Activated CD4-positive, alpha-beta T cell treated with anti-CD3 and anti-CD28 coated beads for 24 hours (primary cell): ENCODE measurements at regions not wholly inside any gene's neighbourhood (a gene's known extent, or its start where the extent isn't known, plus 50 kb on each side); places are given as distances from the start of the nearest gene placed in this dataset.
"Not testable (repeated sequence)": the region's sequence is repeated elsewhere in the genome, so short reads cannot be mapped to it uniquely, and the experiment has no call there.

Source experiments
- DNase-seq, 2 donors: peaks; one replicate each; pipeline ENCODE4 v3.0.0-alpha.2; 2020; ENCODE audit warnings: low read depth in 2 of 2

DNA sequence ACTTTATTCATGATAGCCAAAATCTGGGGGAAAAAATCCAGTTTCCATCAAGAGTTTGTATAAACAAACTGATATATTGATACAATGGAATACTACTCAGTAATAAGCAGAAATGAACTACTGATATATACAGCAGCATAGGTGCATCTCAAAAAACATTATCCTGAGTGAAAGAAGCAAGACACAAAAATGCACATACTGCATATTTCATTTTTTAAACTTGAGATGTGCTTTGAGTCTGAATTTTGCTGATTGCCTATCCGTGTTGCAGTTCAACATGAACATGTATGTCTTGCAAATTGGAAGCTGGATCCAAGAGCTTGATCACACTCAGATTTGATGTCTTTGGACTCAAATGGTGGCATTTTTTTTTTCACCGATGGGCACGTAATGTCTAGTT lies 132.4 kb downstream of the TSEN15 start:
- DNase-seq, result no peak

DNA sequence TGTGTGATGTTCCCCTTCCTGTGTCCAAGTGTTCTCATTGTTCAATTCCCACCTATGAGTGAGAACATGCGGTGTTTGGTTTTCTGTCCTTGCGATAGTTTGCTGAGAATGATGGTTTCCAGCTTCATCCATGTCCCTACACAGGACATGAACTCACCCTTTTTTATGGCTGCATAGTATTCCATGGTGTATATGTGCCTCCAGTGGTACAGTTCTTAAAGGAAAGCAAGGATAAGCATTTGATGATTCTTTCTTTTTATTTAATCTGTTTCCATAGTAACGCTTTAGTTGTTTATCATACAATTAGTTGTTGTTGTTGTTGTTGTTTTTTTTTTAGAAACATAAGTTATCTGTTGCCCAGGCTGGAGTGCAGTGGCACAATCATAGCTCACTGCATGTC lies 133.1 kb downstream of the TSEN15 start:
- not testable (repeated sequence) for DNase-seq

DNA sequence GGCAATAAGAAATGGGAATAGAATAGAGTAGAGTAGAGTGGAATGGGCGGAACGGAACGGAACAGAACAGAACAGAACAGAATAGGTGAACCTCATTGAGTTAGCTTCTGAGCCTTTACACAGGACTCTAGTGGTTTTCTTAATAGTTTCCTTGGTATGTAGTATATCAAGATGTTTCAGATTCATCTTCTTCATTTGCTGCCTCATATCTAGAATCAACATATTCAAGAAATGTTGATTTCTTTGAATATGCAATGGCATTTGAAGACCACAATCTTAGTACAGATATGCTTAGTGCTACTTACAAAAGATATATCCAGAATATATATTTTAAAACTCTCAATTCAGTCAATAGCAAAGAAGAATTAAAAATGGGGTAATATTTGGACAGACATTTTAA lies 133.8 kb downstream of the TSEN15 start:
- DNase-seq, result no peak

DNA sequence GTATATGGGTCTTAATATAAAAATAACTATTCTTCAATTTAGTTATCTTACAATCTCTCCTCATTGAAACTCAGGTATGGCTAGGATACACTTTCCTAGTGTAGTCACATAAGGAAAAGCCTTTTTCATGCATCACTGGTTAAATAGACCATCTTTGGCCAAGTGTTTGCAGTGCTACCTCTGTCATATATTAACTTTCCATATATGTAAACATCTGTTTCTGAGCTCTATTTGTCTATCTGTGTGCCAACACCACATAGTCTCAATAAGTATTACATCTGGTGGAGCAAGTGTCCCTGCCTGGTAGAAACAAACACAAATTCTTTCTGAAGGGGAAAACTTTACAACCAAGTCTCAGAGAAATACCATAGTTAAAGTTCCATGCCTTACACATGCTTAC lies 134.6 kb downstream of the TSEN15 start:
- no peak for DNase-seq

DNA sequence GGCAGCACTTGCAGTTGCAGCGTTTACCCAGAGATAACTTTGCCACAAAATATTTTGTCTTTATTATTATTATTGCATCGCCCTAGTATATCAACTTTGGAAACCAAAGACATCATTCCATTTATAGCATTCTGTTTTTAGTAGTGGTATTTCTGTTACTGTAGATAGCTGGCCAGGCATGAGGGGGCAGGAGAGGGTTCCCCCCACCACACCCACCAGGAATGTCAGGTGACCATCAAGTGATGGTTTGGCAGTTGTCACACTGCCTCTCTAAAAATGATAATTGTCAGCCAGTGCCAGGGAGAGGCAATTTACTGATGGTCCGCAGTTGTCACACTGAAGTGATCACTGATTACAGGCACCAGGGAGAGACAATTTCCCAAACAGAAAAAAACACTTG lies 135.6 kb downstream of the TSEN15 start:
- no peak for DNase-seq

DNA sequence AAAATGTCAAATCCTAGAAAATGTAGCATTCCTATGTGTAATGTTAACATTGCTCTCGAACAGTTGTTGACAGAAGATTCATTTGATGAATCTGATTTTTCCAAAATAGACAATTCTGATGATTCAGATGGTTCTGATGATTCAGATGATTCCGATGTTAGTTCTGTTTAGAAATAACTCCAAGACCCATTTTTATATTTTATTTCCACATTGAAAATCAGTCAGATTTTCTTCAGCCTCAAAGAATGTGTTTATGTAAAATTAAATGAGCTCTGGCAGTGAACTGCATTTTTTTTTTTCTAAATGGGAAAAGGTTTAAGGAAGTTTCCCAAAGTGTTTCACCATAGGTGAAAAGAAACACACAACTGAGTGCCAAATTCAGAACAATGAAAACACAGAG lies 136.5 kb downstream of the TSEN15 start:
- no peak for DNase-seq

DNA sequence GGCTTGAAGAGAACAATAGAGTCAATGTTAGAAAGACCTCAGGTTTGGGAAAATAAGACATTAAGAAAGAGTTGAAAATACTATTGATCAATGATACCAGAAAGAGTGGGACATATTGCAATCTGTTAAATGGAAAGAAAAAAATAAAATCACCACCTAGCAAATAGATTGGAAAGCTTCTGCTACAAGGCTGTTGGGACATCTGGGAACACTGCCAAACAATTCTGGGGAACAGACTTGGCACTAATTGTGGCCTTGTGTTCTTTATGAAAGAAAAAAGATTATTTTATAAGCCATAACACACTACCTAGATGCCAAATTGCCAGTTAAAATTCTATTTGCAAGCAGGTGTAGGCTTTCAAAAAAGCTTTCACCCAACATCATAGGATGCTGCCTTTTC lies 137.8 kb downstream of the TSEN15 start:
- DNase-seq, result no peak

DNA sequence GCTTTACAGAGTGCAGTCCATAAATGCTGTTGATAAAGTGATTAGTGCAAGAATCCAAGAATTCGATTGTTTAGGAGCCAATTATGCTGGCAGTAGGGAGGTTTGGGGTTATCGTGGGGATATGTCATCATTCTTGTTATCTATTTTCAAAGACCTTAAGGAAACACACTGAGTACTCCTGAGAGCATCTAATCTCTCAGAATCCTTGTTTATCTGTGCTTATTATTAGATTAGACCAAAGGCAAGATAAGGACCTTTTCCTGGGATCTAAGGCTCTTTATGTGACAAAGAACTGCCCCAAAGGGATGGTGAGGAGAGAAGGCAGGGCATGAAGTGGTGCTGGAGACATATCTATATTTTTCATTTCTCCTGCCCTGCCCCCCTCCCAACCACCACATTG lies 139.1 kb downstream of the TSEN15 start:
- DNase-seq, result no peak

DNA sequence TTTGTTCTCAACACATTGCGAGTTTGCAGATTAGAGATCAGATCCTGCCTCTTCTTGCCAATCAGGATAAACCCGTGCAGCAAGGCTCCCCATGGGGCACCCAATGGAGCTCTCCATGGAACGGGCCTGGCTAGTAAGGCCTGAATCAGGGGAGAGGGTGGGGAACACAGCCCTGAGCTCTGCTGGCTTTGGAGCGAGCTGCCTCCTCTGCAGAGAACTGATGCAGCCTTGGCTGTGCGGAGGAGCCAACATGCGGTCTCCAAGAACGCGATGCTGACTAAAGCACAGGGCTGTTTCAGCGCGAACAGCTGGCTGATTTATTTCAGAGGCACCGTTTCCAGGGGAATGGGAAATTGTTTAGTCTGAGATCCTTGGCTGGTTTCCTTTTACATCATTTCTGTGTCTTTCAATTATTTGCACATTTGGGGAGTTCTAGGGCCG lies 139.7 kb downstream of the TSEN15 start:
- DNase-seq, result no peak

DNA sequence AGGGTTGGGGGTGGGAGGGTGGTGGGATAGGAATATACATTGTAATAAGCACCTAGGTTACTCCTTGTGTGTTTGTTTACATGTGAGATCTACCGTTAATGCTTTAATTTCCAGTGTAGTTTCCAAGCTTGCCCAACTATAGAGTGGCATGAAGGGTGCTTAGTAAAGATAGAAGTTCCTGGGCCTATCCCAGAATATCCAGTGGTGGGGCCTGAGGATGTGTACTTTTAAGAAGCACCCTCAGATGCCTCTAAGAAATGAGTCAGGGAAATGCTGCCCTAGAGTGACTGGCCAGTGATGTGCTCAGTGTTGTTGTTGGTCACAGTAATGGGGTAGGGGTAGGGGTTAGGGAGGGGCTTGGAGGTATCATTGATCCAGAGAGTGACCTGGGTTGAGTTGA lies 141.3 kb downstream of the TSEN15 start:
- no peak for DNase-seq

DNA sequence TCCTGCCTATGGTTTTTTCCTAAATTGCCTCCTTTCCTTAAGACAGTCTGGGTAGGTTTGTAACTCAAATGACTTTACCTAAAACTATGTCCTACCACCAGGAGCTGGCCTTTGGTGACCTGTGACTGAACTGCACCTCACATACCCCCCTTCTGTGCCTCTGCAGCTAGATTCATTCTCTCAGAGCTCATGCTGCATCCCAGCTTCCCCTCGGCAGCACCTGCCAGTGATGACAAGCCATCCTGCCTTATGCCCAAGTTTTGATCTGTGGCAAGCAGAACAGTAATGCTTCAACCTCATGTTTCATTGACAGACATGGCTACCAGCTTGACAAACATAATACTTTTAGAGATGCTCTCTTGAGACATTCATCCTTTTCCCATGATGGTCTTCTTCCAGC lies 141.9 kb downstream of the TSEN15 start:
- DNase-seq, result no peak

DNA sequence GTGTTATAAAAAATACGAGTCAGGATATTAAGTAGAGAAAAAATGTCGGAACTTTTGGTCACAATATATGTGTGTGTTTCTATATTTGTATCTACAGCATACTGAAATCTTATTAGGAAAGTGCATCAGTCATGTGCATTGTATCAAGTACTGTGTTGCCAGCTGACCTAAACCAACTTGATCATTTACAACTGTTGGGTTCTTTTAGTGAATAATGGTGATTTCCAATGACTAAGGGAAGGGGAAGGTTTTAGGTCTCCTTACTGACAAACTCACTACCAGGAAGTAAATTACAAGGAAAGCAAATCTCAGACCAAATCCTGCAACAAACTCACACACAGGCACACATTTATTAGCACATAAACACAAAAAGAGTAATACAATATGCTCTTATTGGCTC lies 142.7 kb downstream of the TSEN15 start:
- no peak for DNase-seq

DNA sequence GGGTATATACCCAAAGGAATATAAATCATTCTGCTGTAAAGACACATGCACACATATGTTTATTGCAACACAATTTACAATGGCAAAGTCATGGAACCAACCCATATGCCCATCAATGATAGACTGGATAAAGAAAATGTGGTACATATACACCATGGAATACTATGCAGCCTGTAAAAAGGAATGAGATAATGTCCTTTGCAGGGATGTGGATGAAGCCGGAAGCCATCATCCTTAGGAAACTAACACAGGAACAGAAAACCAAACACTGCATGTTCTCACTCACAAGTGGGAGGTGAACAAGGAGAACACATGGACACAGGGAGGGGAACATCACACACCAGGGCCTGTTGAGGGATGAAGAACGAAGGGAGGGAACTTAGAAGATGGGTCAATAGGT lies 144.2 kb downstream of the TSEN15 start:
- DNase-seq, result not testable (repeated sequence)

DNA sequence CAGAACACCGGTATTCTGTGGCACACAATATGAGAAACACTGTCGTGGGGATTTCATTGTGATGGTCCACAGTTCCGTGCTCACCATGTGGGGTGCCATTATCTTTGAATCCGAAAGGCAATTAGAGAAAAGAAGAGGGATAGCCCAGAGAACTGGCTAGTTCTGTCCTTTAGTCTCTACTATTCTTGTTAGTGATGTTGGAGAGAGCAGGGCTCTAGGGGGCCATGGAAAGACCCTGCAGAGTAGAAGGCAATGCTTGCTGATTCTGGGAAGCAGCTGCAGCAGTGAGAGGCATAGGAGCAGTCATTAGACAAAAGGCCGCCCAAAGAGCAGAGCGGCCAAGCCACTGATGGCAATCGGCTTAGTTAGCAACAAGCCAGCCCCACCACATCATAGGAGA lies 146.3 kb downstream of the TSEN15 start:
- no peak for DNase-seq

DNA sequence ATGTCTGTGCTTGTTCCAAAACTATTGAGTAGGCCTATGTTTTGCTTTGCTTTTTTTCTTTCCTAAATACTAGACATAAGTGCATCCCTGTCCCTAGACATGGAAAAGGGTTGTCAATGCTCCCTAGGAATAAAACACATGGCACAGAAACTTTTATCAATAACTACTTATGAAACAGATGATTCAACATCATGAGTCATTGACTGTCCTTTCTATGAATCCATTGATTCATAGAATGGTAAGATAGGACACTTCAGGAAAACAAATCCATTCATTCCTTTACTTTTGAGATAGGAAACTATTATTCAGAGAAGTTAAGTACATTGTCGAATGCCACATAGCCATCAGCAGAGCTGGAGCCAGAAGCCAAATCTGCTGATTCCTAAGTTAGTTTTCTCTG lies 147.5 kb downstream of the TSEN15 start:
- no peak for DNase-seq

DNA sequence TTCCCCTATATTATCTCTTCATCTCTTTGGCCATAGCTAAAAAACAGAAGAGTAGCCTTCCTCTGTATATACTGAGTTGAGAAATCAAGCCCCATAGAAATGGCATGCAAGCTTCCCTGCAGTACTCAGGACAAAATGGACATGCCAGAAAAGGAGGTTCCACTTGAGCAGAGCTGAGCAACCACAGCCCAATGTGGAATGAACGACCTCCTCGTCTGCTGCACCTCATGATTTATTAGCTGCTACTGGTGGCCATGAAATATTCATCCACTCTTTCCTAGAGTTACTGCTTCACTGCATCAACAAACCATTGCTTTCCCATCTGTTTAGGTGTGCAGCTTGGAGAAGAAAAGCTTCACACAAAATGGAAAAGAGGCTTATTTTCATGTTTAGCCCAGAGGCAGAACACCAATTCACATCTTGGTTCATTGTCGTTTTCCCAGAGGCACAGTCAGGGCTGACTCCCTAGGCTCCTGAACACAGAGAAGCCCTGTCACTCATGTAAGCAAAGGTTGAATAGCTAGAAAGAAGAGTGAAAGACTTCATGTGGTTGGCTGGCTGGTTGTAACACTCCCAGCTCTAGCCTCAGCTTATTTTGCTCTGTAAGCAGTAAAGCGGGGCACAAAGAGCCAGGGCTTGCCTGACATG lies 148.0 kb downstream of the TSEN15 start:
- no peak for DNase-seq

DNA sequence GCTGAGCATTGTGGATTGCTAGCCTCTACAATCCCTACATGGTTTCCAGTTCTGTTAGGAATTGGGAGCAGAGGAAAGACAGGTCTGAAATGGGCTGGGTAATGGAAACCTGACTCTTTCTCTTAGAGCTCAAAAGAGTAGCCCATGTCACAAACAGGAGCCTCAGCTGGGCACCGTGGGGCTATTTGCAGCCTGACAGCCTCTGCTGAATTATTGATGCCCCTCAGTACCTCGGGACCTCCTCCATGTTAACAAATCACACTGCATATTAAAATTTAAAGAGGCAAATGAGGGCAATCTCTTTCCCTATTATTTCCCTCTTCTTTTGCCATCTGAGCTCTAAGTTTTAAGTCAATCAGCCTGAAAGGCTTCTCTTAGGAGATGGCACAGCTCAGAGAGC lies 157.1 kb downstream of the TSEN15 start:
- DNase-seq, result no peak

DNA sequence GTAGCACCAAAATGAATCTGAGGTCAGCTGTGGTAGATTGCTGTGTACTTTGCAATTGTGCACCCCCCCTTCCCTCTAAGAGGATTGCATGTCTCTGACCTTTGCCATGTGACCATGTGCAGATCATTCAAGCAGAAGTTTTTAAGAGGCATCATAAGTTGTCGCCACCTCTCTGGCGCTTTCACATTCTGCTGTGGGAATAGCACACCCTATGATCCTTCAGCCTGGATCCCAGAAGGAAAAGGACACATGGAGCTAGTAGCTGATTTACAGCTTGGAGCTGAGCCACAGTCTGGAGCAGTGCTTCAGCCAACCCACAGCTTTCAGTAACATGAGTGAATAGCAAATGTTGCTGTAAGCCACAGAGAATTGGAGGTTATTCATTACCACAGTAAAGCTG lies 158.5 kb downstream of the TSEN15 start:
- DNase-seq, result no peak

DNA sequence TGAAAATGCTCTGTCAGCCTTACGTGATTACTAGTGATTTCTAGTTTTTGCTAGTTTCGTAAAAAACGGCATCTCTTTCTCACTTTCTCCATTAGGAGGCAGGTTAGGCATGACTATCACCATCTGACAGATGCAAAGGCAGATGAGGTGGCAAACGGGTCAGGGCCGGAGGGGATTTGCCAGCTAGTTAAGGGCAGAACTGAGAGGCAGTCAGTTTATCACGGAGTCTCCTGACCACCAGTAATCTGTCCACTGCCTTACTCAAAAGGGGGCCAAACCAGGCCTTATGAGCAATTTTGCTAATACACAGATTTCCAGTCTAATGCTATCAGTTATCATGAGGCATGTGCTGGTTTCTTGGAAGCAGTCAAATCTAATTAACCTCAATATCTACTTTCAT lies 159.3 kb downstream of the TSEN15 start:
- DNase-seq, result no peak

DNA sequence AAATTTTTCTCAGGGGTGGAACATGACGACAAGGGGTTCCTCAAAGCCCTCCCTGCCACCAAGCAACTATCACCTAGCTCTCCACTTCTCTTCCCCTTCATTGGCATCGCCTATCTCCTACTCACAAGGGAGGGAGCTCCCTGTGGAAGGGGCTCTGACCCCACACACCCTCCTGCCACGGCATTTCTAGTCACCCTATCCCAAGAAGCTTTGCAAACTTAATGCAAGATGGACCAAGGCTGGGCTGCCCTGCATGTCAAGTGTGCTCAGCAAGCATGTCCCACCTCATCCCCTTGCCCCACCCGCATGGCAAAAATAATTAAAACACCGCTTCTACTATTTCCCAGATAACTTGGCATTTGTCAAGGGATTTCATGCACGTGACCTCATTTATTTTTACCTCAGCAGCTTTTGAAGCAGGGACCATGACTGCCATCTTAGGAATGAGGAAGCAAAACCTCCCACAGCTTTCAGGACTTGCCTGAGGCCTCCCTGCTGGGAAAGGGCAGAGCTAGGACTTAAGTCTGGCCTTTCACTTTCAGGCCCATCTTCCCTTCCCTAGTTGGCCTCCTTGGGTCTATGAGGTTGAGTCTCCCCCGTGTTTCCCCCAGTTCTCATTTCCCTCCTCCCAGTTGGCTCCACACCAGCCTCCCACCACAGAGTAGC lies 161.3 kb downstream of the TSEN15 start:
- DNase-seq, result no peak

DNA sequence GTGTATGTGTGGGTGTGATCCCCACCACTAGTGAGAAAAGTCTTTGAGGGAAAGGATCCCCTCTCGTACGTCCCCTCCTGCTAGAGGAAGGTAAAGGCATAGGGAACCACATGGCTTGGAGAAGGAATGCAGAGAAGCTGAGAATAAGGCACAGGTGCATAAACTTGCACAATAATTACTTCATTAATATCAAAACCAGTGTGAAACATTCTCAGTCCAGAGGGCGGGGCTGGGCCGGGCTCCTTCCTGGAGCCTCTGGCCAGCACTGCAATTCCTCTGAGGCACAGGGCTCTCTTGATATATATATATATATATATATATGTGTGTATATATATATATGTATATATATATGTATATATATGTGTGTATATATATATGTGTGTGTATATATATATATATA lies 162.6 kb downstream of the TSEN15 start:
- DNase-seq, result no peak

DNA sequence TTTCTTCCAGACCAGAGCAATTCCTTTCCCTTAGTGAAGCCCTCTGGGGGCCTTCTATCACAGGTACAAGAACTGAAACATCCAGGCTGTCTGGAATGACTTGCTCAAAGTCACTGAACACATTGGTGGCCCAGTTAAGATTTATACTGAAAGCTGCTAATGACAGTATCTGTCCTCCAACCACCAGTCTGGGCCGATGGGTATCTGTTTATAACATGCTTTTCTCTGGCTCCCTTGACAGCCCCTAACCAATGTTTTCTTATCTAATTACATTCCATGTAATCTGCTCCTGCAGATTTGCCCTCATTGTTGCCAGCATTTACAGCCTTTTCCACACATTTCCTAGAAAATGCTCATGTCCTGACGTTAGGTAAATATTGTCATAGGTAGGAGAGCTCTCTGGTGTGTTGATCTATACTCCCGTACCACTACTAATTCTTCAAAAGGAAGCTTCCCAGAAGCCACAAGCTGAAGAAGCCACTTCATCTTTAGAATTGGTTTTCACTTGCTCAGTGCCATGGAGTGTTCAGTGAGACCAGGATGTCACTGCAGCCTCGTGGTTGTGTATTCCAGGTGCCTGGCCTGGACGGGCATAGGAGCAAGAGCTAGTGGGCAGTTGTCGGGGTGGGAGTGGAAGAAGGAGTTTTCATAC lies 163.9 kb downstream of the TSEN15 start:
- no peak for DNase-seq

DNA sequence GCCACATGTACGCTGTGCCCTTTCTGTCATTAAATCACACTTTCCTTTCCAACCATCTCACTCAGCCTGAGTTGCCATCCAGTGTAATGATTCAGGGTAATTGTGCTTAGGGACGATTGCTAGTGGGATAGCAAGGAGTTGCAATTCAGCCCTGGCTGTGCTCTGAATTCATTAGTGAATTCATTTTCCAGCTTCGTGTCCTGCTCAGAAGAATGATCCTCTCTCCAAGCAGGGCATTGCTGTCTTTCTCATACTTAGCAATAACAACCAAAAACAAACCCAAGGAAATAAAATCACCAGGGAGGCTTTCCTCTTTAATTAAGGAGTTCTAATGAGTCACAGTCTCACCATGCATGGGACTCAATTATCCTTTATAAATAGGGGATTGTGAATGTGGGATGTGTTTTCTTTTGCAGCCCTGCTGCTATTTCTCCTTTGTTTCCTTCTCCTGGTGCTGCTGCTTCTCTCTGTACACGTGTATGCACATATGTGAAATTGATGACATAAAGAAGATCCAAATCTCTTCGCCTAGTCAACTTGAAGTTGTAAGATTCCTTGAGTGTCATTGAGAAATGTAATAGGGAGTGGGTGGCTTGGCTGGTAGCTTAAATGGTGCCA lies 167.0 kb downstream of the TSEN15 start:
- DNase-seq, result no peak
